Pancreas (tissue), 10 donors: ENCODE measurements at regions not wholly inside any gene's neighbourhood (a gene's known extent, or its start where the extent isn't known, plus 50 kb on each side); places are given as distances from the start of the nearest gene placed in this dataset.

Experiments used
- ATAC-seq, 4 donors: fragments of 200-7000 bp; cut with Tn5 transposase; one replicate each; pipeline versions ENCODE4 v1.8.0 to v1.9.1; 2020; ENCODE audit warnings: mild to moderate bottlenecking in 4 of 4, moderate library complexity in 4 of 4
- DNase-seq, 6 donors: peaks; one replicate each; pipeline ENCODE4 v3.0.0-alpha.2; 2020
- FAIRE-seq: peaks from 2 replicates; lab custom pipeline; 2012; peaks lifted over from hg19 to GRCh38; lab: Jason Lieb, UNC
- H3K27ac ChIP-seq, 4 donors: fragments of 200-600 bp; sonication (generic); 1 replicate in 3 of 4; 2 replicates in 1 of 4; pipeline versions ENCODE4 v1.5.0 to v1.8.0; 2020
- H3K27me3 ChIP-seq, 4 donors: fragments of 200-600 bp; one replicate each; pipeline ENCODE4 v1.8.0; 2021
- H3K36me3 ChIP-seq, 3 donors: fragments of 200-600 bp; sonication (generic) in 1 of 3; one replicate each; pipeline versions ENCODE4 v1.5.0 to v1.8.0; 2020 to 2021
- H3K4me1 ChIP-seq, 3 donors: fragments of 200-600 bp; one replicate each; pipeline ENCODE4 v1.8.0; 2021
- H3K4me3 ChIP-seq, 4 donors: fragments of 200-600 bp; sonication (generic) in 2 of 4; one replicate each; pipeline versions ENCODE4 v1.5.0 to v1.8.0; 2020 to 2021
- H3K9me3 ChIP-seq, 4 donors: fragments of 200-600 bp; one replicate each; pipeline ENCODE4 v1.8.0; 2021
- CTCF ChIP-seq, 4 donors: fragments of 200-600 bp; sonication (generic) in 3 of 4; IDR thresholded peaks; one replicate each; pipeline versions ENCODE4 v1.5.0 to v1.8.0; 2021; ENCODE audit warnings: antibody characterized with exemption in 4 of 4
- whole genome bisulfite sequencing, 2 donors: extraction: QIAGEN DNeasy Blood & Tissue Kit; methylation state at CpG; one replicate each; pipeline ENCODE4 v1.1.7; 2013; 5-methylcytosine and 5-hydroxymethylcytosine counted together
- intact Hi-C, 3 donors: fragments of 100-400 bp; cut with DNase I; formaldehyde crosslinking; loops; one replicate each; pipeline versions ENCODE4 v1.11.1 to v1.14.2; 2022
- donor health status: healthy with polysubstance abuse.
- donor health status: DM: no; HTN: no; CAD: no; lungs with moderate emphysema.
- donor health status: DM: no; HTN: no; CAD: no.
- donor health status: control.
- donor health status: control.
- donor health status: Bipolar disorder and iron deficiency.
- donor health status: DM: yes; HTN: yes; CAD: no.
- donor health status: DM: no; HTN: no; CAD: no.
- donor health status: DM: no; HTN: no; CAD: no.
- donor health status: DM: yes; HTN: yes; CAD: no.

DNA sequence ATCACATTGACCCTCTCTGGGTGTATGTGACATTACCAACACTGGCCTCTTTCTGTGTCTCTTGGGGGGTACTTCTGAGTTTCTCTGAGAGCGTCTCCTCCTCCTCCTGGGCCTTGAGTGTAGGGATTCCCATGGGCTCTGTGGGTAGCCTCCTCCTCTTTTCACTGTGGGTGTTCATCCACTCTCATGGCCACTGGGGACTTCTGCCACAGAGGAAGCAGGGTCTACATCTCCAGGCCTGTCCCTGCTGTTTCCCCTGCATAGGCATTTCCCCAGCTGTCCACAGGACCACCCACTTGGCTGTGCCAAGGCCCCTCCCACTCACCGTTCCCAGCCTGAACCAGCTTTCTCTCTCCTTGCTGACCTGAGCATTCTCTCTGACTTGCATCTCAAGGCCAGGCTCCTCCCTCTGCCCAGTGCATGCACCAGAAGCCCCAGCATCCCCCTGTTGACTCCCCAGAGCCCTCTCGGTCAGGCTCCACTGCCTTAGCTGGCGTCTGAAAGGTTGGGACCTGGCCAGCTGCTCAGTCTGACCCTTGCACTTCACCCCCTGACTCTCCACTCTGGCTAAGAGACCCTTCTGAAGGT, 487.6 kb downstream of the GLRX3 start:
- Histone ChIP-seq H3K27ac (no peak overlapping the region), H3K4me3 (no peak overlapping the region), H3K4me1 (no peaks in the 10 kb centered on the region), H3K27me3 (peaks cover 0 to 5% (median 0%) of the 10 kb centered on the region in 4 donors), H3K36me3 (no peaks in the 10 kb centered on the region), H3K9me3 (no peaks in the 10 kb centered on the region)
- intact Hi-C loops = no loop called here
- WGBS, 2 donors = 33 to 35% methylated on average over 4 of the region's 4 CpGs
- TF ChIP-seq CTCF (IDR thresholded peaks at IDR 0.05) = no peak
- FAIRE-seq = no peak
- ATAC-seq = no peak
- no peak for DNase-seq

DNA sequence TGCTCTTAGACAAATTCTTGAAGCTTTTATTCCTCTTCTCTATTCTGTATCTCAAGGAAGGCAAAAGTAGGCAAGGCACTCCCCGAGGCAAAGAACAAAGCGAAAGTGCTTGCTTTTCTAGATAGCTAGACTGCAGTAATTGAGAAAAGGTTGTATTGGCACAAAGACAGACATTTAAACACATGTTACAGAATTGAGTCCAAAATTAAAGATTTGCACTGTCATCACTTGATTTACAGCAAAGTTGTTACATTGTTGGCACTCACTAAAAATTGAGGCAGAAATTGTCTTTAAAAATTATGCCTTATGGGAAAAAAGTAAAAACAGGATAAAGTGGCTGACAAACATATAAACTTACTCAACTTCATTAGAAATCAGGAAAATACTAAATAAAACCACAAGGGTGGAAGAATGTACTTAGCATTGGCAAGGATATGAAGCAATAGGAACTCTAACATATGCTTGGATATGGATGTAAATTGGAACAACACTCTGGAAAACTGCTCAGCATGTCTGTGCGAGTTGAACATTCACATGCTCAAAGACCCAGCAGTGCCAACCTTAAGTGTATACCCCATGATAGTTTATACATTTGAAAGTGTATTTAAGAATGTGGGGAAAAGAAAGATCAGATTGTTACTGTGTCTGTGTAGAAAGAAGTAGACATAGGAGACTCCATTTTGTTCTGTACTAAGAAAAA, 491.3 kb downstream of the GLRX3 start:
- 56 to 77% methylated on average over 3 of the region's 3 CpGs for WGBS, 2 donors
- intact Hi-C loops = no loop called here
- Histone ChIP-seq H3K27me3 (no peaks in the 10 kb centered on the region), H3K36me3 (no peaks in the 10 kb centered on the region), H3K9me3 (no peaks in the 10 kb centered on the region), H3K4me1 (no peaks in the 10 kb centered on the region), H3K27ac (no peak overlapping the region), H3K4me3 (no peak overlapping the region)
- FAIRE-seq = no peak
- ATAC-seq = no peak
- DNase-seq = no peak
- no peak for TF ChIP-seq CTCF (IDR thresholded peaks at IDR 0.05)

DNA sequence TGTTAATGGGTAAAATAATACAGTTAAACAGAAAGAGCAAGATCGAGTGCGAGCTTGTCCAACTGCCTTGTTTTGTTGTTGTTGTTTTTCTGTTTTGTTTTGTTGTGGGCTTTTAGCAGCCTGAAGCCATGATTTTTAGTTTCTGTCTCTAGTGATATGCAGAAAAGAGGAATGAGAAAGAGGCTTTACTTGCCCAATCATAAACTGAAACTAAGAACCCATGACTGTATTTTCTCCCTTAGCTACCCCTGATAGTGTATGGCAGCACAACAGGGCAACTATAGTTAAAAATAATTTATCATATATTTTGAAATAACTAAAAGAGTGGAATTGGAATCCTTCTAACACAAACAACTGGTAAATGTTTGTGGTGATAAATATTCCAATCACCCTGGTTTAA, 493.9 kb downstream of the GLRX3 start:
- no peak for TF ChIP-seq CTCF (IDR thresholded peaks at IDR 0.05)
- ATAC-seq = no peak
- Histone ChIP-seq H3K36me3 (no peaks in the 10 kb centered on the region), H3K9me3 (no peaks in the 10 kb centered on the region), H3K27ac (no peak overlapping the region), H3K4me1 (no peaks in the 10 kb centered on the region), H3K4me3 (no peak overlapping the region), H3K27me3 (peaks cover 0 to 5% (median 0%) of the 10 kb centered on the region in 4 donors)
- 81 to 91% methylated on average over 2 of the region's 2 CpGs for WGBS, 2 donors
- intact Hi-C loops = no loop called here
- DNase-seq = no peak
- FAIRE-seq = no peak

DNA sequence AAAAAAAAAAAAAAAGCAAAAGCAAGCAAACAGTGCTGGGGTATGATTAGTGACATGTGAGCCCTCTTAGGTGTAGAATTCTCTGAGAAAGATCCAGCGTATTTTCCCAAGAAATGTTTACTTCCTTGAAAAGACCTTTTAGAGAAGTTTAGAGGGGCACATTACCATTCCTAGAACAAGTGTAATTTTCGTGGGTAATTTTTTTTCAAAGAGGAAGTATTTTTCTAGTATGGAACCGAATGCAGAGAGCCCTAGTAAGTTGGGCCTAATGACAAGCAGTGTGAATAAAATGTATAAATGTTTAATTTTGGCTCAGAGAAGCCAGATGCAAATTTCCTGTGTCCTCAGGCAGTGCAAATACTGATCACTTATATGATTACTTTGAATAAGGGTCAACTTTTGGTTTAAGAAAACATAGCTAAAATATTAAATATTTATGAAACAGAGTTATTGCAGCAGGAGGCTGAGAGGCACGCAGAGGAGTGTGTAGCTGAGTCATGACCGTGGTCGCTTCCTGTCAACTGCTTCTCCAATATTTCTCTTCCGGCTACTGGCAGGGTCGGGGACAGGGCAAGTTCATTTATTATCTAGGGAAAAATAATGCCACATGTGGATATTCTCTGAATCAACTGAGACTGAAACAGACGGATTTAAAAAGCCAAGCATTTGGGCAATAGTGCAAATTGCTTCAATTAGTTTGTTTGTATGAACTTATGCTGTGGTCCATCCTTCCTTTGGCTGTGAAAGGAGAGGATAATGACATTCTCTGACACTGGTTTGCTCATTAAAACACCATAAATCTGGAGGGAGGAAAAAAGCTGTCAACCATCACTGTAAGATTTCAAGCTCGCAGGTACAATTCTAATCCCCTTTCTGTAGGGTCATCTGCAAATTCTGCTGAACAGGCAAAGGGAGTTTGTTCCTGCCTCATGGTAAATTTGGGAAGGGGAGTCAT, 495.2 kb downstream of the GLRX3 start:
- Histone ChIP-seq H3K4me1 (no peaks in the 10 kb centered on the region), H3K27ac (no peak overlapping the region), H3K36me3 (no peaks in the 10 kb centered on the region), H3K9me3 (no peaks in the 10 kb centered on the region), H3K27me3 (peaks cover 0 to 5% (median 0%) of the 10 kb centered on the region in 4 donors), H3K4me3 (no peak overlapping the region)
- FAIRE-seq = no peak
- intact Hi-C loops = no loop called here
- WGBS, 2 donors = 55 to 58% methylated on average over 10 of the region's 10 CpGs
- TF ChIP-seq CTCF (IDR thresholded peaks at IDR 0.05) = no peak
- ATAC-seq = peak in 2 of 4 donors; percentile 53 to 80
- DNase-seq = no peak
